ENCODE measurements at regions not wholly inside any gene's neighbourhood (a gene's known extent, or its start where the extent isn't known, plus 50 kb on each side); places are given as distances from the start of the nearest gene placed in this dataset.
"Not testable (repeated sequence)": the region's sequence is repeated elsewhere in the genome, so short reads cannot be mapped to it uniquely, and the experiment has no call there.

GRCh38 chr20:30397111-30397510, 860.4 kb upstream of the DEFB115 start:
- DNase-seq: not testable (repeated sequence)

GRCh38 chr20:30405061-30405460, 852.4 kb upstream of the DEFB115 start:
- not testable (repeated sequence) for DNase-seq

- not testable (repeated sequence) for DNase-seq
Observed at GRCh38 chr20:30405585-30405984, 851.9 kb upstream of the DEFB115 start.

GRCh38 chr20:30406370-30406769, 851.1 kb upstream of the DEFB115 start:
- DNase-seq: not testable (repeated sequence)

GRCh38 chr20:30412972-30413371, 844.5 kb upstream of the DEFB115 start:
- no peak for DNase-seq

GRCh38 chr20:30417387-30417786, 840.1 kb upstream of the DEFB115 start:
- not testable (repeated sequence) for DNase-seq

- not testable (repeated sequence) for DNase-seq
Observed at GRCh38 chr20:30418378-30418777, 839.1 kb upstream of the DEFB115 start.

- no peak for DNase-seq
Observed at GRCh38 chr20:30419466-30419865, 838.0 kb upstream of the DEFB115 start.

- DNase-seq: not testable (repeated sequence)
Observed at GRCh38 chr20:30419871-30420420, 837.5 kb upstream of the DEFB115 start.
